ENCODE measurements at regions not wholly inside any gene's neighbourhood (a gene's known extent, or its start where the extent isn't known, plus 50 kb on each side); places are given as distances from the start of the nearest gene placed in this dataset.
"Not testable (repeated sequence)": the region's sequence is repeated elsewhere in the genome, so short reads cannot be mapped to it uniquely, and the experiment has no call there.

GRCh38 chr9:85142496-85142911 is 473.0 kb downstream of the NTRK2 start:
- DNase-seq, result no peak

- no peak for DNase-seq
Observed at GRCh38 chr9:85137696-85138095, 468.2 kb downstream of the NTRK2 start.

- no peak for DNase-seq
Observed at GRCh38 chr9:85136987-85137386, 467.5 kb downstream of the NTRK2 start.

- DNase-seq, result no peak
Observed at GRCh38 chr9:85136507-85136906, 467.0 kb downstream of the NTRK2 start.

GRCh38 chr9:85130764-85131163 is 461.2 kb downstream of the NTRK2 start:
- no peak for DNase-seq

GRCh38 chr9:85130260-85130659 is 460.7 kb downstream of the NTRK2 start:
- DNase-seq, result no peak

GRCh38 chr9:85129514-85129913 is 460.0 kb downstream of the NTRK2 start:
- DNase-seq, result no peak

GRCh38 chr9:85118990-85119755 is 449.6 kb downstream of the NTRK2 start:
- DNase-seq, result no peak

GRCh38 chr9:85117831-85118230 is 448.3 kb downstream of the NTRK2 start:
- no peak for DNase-seq

- no peak for DNase-seq
Observed at GRCh38 chr9:85115473-85115872, 445.9 kb downstream of the NTRK2 start.

- DNase-seq, result no peak
Observed at GRCh38 chr9:85114799-85115198, 445.3 kb downstream of the NTRK2 start.

GRCh38 chr9:85112933-85113418 is 443.4 kb downstream of the NTRK2 start:
- DNase-seq, result no peak

GRCh38 chr9:85112391-85112790 is 442.9 kb downstream of the NTRK2 start:
- DNase-seq, result no peak

GRCh38 chr9:85108746-85109145 is 439.2 kb downstream of the NTRK2 start:
- no peak for DNase-seq

- no peak for DNase-seq
Observed at GRCh38 chr9:85108229-85108628, 438.7 kb downstream of the NTRK2 start.

GRCh38 chr9:85089188-85089969 is 419.9 kb downstream of the NTRK2 start:
- DNase-seq, result no peak

GRCh38 chr9:85081963-85082362 is 412.4 kb downstream of the NTRK2 start:
- DNase-seq, result no peak

- no peak for DNase-seq
Observed at GRCh38 chr9:85079349-85079748, 409.8 kb downstream of the NTRK2 start.

GRCh38 chr9:85077944-85078343 is 408.4 kb downstream of the NTRK2 start:
- no peak for DNase-seq

GRCh38 chr9:85077146-85077545 is 407.6 kb downstream of the NTRK2 start:
- DNase-seq, result not testable (repeated sequence)

Data from CD4-positive, alpha-beta T cell treated with Interferon gamma for 1 hour (primary cell).